HG02763 (cell line): ENCODE measurements at regions not wholly inside any gene's neighbourhood (a gene's known extent, or its start where the extent isn't known, plus 50 kb on each side); places are given as distances from the start of the nearest gene placed in this dataset.
A peak's percentile ranks its signal among the peaks of the same experiment; 100 is the strongest.
"Not testable (repeated sequence)": the region's sequence is repeated elsewhere in the genome, so short reads cannot be mapped to it uniquely, and the experiment has no call there.

ENCODE experiments used
- ATAC-seq: cut with Tn5 transposase; IDR thresholded peaks from one replicate; pipeline ENCODE4 v1.9.1; 2021; ENCODE audit warnings: mild to moderate bottlenecking, moderate library complexity; ENCODE audit not compliant: unreplicated experiment

- peak; percentile 44 for ATAC-seq
Measured at GRCh38 chr21:6126976-6127732, 4394.2 kb upstream of the TPTE start.

GRCh38 chr21:6130734-6131133, 4390.6 kb upstream of the TPTE start:
- not testable (repeated sequence) for ATAC-seq

GRCh38 chr21:6133373-6133772, 4388.0 kb upstream of the TPTE start:
- ATAC-seq: not testable (repeated sequence)

- ATAC-seq: not testable (repeated sequence)
Measured at GRCh38 chr21:6133852-6134630, 4387.3 kb upstream of the TPTE start.

- not testable (repeated sequence) for ATAC-seq
Measured at GRCh38 chr21:6136732-6137131, 4384.7 kb upstream of the TPTE start.

GRCh38 chr21:6138244-6139136, 4382.9 kb upstream of the TPTE start:
- peak; percentile 50 for ATAC-seq

GRCh38 chr21:6139331-6139730, 4382.1 kb upstream of the TPTE start:
- ATAC-seq: not testable (repeated sequence)

- ATAC-seq: not testable (repeated sequence)
Measured at GRCh38 chr21:6139862-6140261, 4381.5 kb upstream of the TPTE start.

- not testable (repeated sequence) for ATAC-seq
Measured at GRCh38 chr21:6140467-6141137, 4380.8 kb upstream of the TPTE start.

- ATAC-seq: not testable (repeated sequence)
Measured at GRCh38 chr21:6141138-6141474, 4380.3 kb upstream of the TPTE start.

- ATAC-seq: not testable (repeated sequence)
Measured at GRCh38 chr21:6153154-6153553, 4368.2 kb upstream of the TPTE start.

GRCh38 chr21:6154524-6155320, 4366.7 kb upstream of the TPTE start:
- ATAC-seq: not testable (repeated sequence)

GRCh38 chr21:6156712-6157389, 4364.5 kb upstream of the TPTE start:
- peak; percentile 50 for ATAC-seq

GRCh38 chr21:6157515-6157914, 4363.9 kb upstream of the TPTE start:
- not testable (repeated sequence) for ATAC-seq

- ATAC-seq: not testable (repeated sequence)
Measured at GRCh38 chr21:6158171-6158570, 4363.2 kb upstream of the TPTE start.
